Activated CD8-positive, alpha-beta memory T cell treated with anti-CD3 and anti-CD28 coated beads, Interleukin-2, amount 50 U/mL, for 24 hours (primary cell): ENCODE measurements at regions not wholly inside any gene's neighbourhood (a gene's known extent, or its start where the extent isn't known, plus 50 kb on each side); places are given as distances from the start of the nearest gene placed in this dataset.

Source experiments
- DNase-seq: peaks from one replicate; pipeline ENCODE4 v3.0.0-alpha.2; 2020; ENCODE audit errors: extremely low read depth

- DNase-seq: no peak
Measured at GRCh38 chr6:37556881-37557644, 57.4 kb upstream of the CCDC167 start.

- DNase-seq: no peak
Measured at GRCh38 chr6:37555040-37555781, 55.5 kb upstream of the CCDC167 start.

DNA sequence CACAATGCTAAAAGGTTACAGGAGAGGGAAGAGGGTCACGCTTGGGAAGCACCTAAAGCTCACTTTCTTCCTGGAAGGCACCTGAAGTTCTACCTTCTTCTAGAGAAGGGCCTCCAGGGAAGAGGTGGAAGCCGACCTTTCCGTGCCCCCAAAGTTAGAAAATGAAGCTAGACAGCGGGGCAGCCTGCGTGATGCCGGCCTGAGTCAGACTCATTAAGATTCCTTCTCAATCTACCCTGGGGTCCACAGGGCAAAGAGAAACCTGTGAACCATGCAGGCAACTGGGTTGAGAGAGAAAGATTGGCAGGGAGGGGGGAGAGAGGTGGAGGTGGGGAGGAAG is 54.8 kb upstream of the CCDC167 start:
- DNase-seq: no peak

GRCh38 chr6:37552267-37552666 is 52.6 kb upstream of the CCDC167 start:
- DNase-seq: no peak

GRCh38 chr6:37551867-37552266 is 52.2 kb upstream of the CCDC167 start:
- DNase-seq: no peak

GRCh38 chr6:37551446-37551845 is 51.8 kb upstream of the CCDC167 start:
- DNase-seq: no peak

GRCh38 chr6:37551002-37551401 is 51.3 kb upstream of the CCDC167 start:
- DNase-seq: no peak

- DNase-seq: no peak
Measured at GRCh38 chr6:37550191-37550831, 50.6 kb upstream of the CCDC167 start.

GRCh38 chr6:37549558-37549957 is 49.9 kb upstream of the CCDC167 start:
- no peak for DNase-seq
